ENCODE measurements at regions not wholly inside any gene's neighbourhood (a gene's known extent, or its start where the extent isn't known, plus 50 kb on each side); places are given as distances from the start of the nearest gene placed in this dataset.

DNA sequence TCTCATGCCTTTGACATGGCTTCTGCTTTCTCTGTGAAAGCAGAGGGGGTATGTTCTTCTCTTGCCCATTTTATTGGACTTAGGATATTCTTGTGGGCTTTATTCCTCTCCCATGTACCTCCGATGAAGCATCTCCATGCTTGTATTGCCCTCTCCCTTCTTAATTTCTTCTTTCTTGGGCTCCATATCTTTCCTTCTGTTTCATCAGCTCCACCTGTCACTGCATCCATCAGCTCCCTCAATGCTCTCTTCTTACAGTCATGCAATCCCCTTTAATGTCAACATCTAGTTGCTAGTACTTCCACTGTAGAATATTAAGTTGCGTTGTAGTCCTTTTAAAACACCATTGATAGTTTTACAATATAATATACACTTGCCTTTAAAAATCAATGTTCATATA is 257.6 kb downstream of the GPAT3 start:
- no peak for DNase-seq (ENCODE audit: low read depth)
- H3K4me3 ChIP-seq (ENCODE audit: low read length): no peak overlapping the region
- TF ChIP-seq, protein P1, sequence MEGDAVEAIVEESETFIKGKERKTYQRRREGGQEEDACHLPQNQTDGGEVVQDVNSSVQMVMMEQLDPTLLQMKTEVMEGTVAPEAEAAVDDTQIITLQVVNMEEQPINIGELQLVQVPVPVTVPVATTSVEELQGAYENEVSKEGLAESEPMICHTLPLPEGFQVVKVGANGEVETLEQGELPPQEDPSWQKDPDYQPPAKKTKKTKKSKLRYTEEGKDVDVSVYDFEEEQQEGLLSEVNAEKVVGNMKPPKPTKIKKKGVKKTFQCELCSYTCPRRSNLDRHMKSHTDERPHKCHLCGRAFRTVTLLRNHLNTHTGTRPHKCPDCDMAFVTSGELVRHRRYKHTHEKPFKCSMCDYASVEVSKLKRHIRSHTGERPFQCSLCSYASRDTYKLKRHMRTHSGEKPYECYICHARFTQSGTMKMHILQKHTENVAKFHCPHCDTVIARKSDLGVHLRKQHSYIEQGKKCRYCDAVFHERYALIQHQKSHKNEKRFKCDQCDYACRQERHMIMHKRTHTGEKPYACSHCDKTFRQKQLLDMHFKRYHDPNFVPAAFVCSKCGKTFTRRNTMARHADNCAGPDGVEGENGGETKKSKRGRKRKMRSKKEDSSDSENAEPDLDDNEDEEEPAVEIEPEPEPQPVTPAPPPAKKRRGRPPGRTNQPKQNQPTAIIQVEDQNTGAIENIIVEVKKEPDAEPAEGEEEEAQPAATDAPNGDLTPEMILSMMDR (conservative IDR thresholded peaks at IDR 0.05; ENCODE audit: low read length): no peak

DNA sequence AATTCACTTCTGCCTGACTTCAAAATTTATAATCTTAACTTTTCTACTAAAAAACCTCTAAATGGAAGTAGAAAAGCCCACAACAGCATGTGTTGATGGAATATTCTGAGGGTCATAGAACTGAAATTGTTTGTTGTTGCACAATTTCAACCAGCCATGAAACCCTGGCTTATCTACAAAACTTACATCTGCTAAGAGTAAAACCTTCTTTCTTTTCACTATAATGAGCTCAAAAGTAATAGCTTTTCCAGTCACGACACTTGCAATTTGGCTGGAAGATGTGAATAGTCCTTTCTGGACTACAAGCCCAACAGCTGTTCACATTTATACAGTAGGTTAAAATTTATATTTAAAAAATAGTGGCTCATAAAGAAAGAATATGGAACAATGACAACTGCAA is 250.0 kb downstream of the GPAT3 start:
- TF ChIP-seq, protein P1 (conservative IDR thresholded peaks at IDR 0.05; ENCODE audit: low read length): no peak
- DNase-seq (ENCODE audit: low read depth): peak; percentile 62
- no peak overlapping the region for H3K4me3 ChIP-seq (ENCODE audit: low read length)

DNA sequence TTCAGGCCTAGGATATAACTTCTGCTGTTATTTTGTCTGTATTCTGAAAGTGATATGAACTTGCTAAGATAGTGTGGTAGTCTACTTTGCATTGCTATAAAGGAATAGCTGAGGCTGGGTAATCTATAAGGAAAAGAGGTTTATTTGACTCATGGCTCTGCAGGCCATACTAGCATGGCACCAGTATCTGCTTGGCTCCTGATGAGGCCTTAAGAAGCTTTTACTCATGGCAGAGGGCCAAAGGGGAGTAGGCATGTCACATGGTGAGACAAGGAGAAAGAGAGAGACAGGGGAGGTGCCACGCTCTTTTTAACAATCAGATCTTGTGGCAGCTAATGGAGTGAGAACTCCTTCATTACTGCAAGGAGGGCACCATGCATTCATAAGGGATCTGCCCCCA is 247.3 kb downstream of the GPAT3 start:
- no peak overlapping the region for H3K4me3 ChIP-seq (ENCODE audit: low read length)
- no peak for DNase-seq (ENCODE audit: low read depth)
- TF ChIP-seq, protein P1 (conservative IDR thresholded peaks at IDR 0.05; ENCODE audit: low read length): no peak

DNA sequence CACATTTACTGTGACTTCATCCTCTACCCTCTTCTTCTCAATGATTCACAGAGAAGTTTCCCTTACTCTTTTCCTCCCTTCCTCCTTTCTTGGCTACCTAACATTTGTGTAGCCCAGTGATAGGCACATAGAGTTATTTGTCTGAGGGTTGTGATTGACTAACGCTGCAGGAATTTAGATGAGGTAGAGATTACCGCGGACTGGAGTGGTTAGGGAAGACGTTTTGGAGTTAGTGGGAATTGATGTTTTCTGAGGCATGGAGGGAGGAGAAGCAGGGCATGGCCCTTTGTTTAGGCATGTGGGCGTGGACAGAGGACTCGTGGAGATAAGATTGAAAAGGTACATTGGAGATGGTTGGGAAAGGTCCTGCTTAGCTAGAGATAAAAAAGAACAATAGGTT is 246.7 kb downstream of the GPAT3 start:
- TF ChIP-seq, protein P1 (conservative IDR thresholded peaks at IDR 0.05; ENCODE audit: low read length): no peak
- DNase-seq (ENCODE audit: low read depth): no peak
- no peak overlapping the region for H3K4me3 ChIP-seq (ENCODE audit: low read length)

DNA sequence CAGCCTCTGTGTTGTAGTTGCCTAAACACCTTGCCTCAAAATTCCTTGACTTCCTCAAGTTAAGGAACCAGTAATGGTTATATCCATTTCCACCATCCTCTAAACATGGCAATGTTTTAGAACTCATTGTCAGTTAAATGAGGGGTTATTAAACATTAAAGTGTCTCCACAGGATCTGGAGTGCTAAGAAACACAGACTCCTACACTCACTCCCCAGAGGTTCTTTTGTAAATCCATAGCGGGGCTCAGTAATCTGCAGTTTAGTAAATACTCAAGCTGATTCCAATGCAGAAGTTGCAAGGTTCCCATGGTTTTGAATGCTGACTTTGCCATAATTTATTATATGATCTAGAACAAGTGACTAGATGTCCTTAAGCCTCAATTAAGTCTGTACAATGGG is 245.5 kb downstream of the GPAT3 start:
- no peak for DNase-seq (ENCODE audit: low read depth)
- H3K4me3 ChIP-seq (ENCODE audit: low read length): no peak overlapping the region
- TF ChIP-seq, protein P1 (conservative IDR thresholded peaks at IDR 0.05; ENCODE audit: low read length): no peak

DNA sequence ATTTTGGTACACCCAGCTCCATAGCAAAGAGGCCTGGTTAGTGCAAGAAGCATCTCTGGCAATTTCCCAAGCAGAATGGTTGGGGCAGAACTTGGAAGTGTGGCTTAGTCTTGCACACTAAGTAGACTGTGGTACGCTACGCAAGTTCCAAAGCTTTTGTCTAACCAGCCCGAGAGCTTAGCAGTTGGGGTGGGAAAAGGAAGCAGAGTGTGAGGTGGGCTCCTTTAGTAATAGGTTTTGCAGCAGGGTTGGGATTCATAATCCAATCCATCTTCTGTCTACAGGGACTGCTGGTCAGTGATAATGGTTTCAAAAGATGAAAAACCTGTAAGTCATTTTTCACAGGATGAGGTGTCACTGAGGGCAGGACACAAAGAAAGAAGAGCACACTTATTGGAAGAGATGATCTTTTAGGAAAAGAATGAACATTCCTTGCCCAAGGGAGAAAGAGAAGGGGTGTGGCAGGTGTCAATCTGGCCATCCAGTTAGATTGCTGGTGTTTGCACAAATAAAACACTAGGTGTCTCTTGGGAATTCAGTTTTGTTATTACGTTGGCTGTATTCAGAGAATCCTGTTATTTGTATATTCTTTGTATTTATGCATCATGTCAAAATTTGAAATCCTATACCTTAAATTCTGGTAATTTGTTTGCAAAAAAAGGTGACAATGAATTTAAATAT is 244.3 kb downstream of the GPAT3 start:
- DNase-seq (ENCODE audit: low read depth): no peak
- H3K4me3 ChIP-seq (ENCODE audit: low read length): no peak overlapping the region
- TF ChIP-seq, protein P1 (conservative IDR thresholded peaks at IDR 0.05; ENCODE audit: low read length): no peak
